Motor neuron (in vitro differentiated cells): ENCODE measurements at regions not wholly inside any gene's neighbourhood (a gene's known extent, or its start where the extent isn't known, plus 50 kb on each side); places are given as distances from the start of the nearest gene placed in this dataset.
"Not testable (repeated sequence)": the region's sequence is repeated elsewhere in the genome, so short reads cannot be mapped to it uniquely, and the experiment has no call there.

Experiments used
- ATAC-seq, 8 experiments: fragments of 200-7000 bp; cut with Tn5 transposase; replicated peaks in 6 of 8; 2 replicates each; pipeline ENCODE4 v1.8.0; 2021; ENCODE audit warnings: mild to moderate bottlenecking in 8 of 8, moderate library complexity in 8 of 8
- H3K27ac ChIP-seq, 2 donors: fragments of 250-450 bp; sonication (Bioruptor Pico); 2 replicates each; pipeline ENCODE4 v1.9.0; 2021; ENCODE audit warnings: antibody characterized with exemption in 2 of 2, mild to moderate bottlenecking in 2 of 2, moderate library complexity in 1 of 2
- H3K4me1 ChIP-seq, 2 donors: fragments of 250-450 bp; sonication (Bioruptor Pico); replicated peaks in 1 of 2; 2 replicates each; pipeline ENCODE4 v1.6.1; 2021; ENCODE audit warnings: antibody characterized with exemption in 2 of 2, mild to moderate bottlenecking in 2 of 2, moderate library complexity in 1 of 2
- H3K4me3 ChIP-seq, 5 donors: fragments of 250-450 bp; sonication (Bioruptor Pico); 2 replicates each; pipeline ENCODE4 v1.9.0; 2021; ENCODE audit warnings: antibody characterized with exemption in 5 of 5, mild to moderate bottlenecking in 5 of 5, moderate library complexity in 4 of 5
- WGBS, 10 experiments: fragments of 450-650 bp; shearing (Covaris generic); methylation state at CpG; one replicate each; pipeline ENCODE4 v1.0.0; 2022; 5-methylcytosine and 5-hydroxymethylcytosine counted together
- in situ Hi-C, 9 experiments: fragments of 400-800 bp; cut with MboI; loops; one replicate each; pipeline ENCODE4 v1.15.0; 2021; ENCODE audit warnings: low sequenced_read_pairs in 9 of 9, low pct_unique_long_range_greater_than_20kb in 2 of 9; ENCODE audit not compliant: unreplicated experiment in 9 of 9

DNA sequence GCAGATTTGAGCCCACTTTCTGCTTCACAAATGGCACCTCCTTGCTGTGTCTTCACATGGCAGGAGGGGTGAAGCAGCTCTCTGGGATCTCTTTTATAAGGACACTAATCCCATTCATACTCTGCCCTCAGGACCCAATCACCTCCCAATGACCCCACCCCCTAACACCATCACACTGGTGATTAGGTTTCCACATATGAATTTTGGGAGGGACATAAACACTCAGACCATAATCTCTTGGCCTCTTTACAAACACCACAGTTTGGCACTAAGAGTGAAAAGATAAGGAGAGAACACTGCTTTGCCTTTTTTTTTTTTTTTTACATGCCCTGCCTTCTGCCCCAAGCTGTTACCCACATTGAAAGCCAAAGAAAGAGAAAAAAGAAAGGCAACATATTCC, 166.2 kb upstream of the NFIA start:
- H3K27ac ChIP-seq = no peak overlapping the region
- peak in 1 of 8 experiments; percentile 36 for ATAC-seq
- H3K4me3 ChIP-seq = no peak overlapping the region
- in situ Hi-C loops = no loop called here
- peaks cover 0 to 4% of the 10 kb centered on the region in 2 donors for H3K4me1 ChIP-seq

DNA sequence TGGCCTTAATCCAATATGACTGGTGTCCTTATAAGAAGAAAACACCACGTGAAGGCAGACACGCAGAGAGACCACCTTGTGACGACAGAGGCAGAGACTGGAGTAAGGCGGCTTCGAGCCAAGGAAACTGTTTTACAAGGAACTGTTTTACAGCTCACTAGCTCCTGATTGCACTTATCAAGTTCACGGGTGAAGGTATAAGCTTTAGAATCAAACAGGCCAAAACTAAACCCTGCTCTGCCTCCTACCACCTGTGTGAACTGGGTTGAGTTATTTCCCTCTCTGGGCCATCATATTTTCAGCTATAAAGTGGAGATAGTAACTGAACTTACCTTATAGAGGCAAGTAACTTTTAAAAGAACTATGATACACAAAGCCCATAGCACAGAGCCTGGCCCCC, 166.9 kb upstream of the NFIA start:
- Histone ChIP-seq H3K27ac (no peak overlapping the region), H3K4me1 (peaks cover 0 to 4% of the 10 kb centered on the region in 2 donors), H3K4me3 (no peak overlapping the region)
- WGBS, 10 experiments = 69 to 100% (median 84%) methylated on average over 1 to 6 of the region's 6 CpGs; no CpG with 5 or more reads in 1 of the 10 experiments
- in situ Hi-C loops = no loop called here
- no peak for ATAC-seq

DNA sequence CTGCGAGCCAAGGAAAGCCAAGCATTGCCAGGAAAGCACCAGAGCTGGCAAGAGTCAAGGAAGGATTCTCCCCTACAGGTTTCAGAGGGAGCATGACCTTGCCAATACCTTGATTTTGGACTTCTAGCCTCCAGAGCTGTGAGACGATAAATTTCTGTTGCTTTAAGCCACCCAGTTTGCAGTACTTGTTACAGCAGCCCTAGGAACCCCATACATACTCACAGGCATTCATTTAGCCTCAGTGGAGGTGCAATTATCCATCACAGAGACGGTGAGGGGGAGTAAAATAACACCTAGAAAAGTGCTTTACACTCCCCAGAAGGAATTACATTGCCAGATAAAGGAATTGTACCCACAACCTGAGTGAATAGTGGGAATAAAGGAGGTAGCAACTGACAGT, 167.4 kb upstream of the NFIA start:
- 20 to 81% (median 73%) methylated on average over 1 to 3 of the region's 3 CpGs; no CpG with 5 or more reads in 2 of the 10 experiments for WGBS, 10 experiments

DNA sequence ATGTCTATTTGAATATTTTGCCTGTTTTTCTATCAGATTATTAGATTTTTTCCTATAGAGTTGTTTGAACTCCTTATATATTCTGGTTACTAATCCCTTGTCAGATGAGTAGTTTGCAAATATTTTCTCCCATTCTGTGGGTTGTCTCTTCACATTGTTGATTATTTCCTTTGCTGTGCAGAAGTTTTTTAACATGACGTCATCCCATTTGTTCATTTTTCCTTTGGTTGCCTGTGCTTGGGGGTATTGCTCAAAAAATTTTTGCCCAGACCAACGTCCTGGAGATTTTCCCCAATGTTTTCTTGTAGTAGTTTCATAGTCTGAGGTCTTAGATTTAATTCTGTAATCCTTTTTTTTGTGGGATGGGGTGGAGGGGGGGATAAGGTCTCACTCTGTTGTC, 168.7 kb upstream of the NFIA start:
- H3K27ac ChIP-seq, in situ Hi-C loops, H3K4me1 ChIP-seq, ATAC-seq, H3K4me3 ChIP-seq: not testable (repeated sequence)
- 8 to 92% (median 75%) methylated on average over 1 to 2 of the region's 2 CpGs; no CpG with 5 or more reads in 1 of the 10 experiments for WGBS, 10 experiments

More for the DNA sequence above, 167.4 kb upstream of the NFIA start:
- no peak for ATAC-seq
- Histone ChIP-seq H3K27ac (no peak overlapping the region), H3K4me1 (peaks cover 0 to 4% of the 10 kb centered on the region in 2 donors), H3K4me3 (no peak overlapping the region)
- in situ Hi-C loops = no loop called here

DNA sequence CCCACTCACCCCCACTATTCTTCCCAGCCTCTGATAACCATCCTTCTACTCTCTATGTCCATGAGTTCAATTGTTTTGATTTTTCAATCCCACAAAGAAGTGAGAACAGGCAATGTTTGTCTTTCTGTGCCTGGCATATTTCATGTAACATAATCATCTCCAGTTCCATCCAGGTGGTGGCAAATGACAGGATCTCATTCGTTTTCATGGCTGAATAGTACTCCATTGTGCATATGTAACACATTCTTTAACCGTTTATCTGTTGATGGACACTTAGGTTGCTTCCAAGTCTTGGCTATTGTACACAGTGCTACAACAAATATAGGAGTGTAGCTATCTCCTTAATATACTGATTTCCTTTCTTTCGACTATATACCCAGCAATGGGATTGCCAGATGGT, 169.3 kb upstream of the NFIA start:
- no peak overlapping the region for H3K4me3 ChIP-seq
- 26 to 91% (median 83%) methylated on average over 2 to 3 of the region's 3 CpGs; no CpG with 5 or more reads in 2 of the 10 experiments for WGBS, 10 experiments
- in situ Hi-C loops = no loop called here
- no peak for ATAC-seq
- H3K4me1 ChIP-seq = peaks cover 0 to 4% of the 10 kb centered on the region in 2 donors
- no peak overlapping the region for H3K27ac ChIP-seq

DNA sequence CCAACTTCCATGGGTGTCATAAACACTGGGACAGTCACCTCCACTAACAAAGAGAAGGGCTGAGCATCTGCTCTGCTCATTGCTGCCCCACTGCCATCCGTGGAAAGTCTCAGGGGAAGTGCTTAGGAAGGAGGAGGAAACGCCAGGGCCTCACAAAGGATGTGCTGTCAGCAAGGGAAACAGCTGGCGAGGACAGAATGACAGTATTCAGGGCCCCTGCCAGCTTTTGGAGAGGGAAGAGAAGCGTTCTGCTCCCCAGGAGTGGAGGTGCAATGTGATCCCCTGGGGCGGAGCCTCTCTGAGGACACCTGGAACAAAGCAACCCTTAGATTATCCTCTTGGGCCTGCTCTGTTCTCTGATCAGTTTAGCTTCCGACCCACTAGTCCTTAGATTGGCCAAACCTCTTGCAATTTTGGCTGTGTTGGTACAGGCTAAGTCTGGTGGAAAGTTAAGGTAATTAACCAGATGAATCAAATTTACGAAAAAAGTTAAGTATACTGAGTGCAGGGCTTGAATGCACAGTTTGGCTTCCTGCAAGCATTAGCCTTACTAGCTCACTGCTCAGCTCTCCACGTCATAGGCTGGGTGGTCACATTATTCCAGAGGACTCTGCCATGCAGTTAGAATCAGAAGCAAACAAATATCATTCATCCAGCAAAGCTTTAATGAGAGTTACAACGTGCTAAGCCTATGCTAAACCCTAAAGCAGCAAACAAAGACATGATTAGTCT, 170.2 kb upstream of the NFIA start:
- Histone ChIP-seq H3K4me3 (no peak overlapping the region), H3K27ac (no peak overlapping the region), H3K4me1 (peaks cover 0 to 4% of the 10 kb centered on the region in 2 donors)
- in situ Hi-C loops = no loop called here
- ATAC-seq = peak in 2 of 8 experiments; percentile 19 to 22
- WGBS, 10 experiments = 11 to 66% (median 50%) methylated on average over 1 to 9 of the region's 9 CpGs; no CpG with 5 or more reads in 1 of the 10 experiments

DNA sequence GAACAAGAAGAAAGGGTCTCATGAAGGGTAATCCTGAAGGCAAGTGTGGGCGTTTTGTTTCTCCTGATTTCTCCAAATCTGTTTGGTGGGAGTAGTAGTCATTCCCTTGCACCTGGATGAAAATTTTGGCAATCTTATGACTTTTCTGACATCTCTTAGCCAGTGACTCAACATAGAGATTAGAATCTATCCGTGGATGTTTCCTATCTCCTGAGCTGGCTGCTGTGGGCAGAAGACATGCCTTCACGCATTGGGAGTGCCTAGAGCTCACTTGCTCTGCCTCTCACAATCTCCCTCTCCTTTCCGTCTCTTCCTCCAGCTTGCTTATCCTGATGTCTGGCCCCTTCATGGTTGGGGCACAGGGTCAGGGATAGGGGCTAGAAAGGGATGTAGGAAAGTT, 174.2 kb upstream of the NFIA start:
- no peak overlapping the region for H3K27ac ChIP-seq
- in situ Hi-C loops = no loop called here
- no peak overlapping the region for H3K4me3 ChIP-seq
- no peak for ATAC-seq
- H3K4me1 ChIP-seq = peaks cover 0 to 8% of the 10 kb centered on the region in 2 donors
- WGBS, 10 experiments = 0 to 93% (median 62%) methylated on average over 1 to 4 of the region's 4 CpGs; no CpG with 5 or more reads in 3 of the 10 experiments

DNA sequence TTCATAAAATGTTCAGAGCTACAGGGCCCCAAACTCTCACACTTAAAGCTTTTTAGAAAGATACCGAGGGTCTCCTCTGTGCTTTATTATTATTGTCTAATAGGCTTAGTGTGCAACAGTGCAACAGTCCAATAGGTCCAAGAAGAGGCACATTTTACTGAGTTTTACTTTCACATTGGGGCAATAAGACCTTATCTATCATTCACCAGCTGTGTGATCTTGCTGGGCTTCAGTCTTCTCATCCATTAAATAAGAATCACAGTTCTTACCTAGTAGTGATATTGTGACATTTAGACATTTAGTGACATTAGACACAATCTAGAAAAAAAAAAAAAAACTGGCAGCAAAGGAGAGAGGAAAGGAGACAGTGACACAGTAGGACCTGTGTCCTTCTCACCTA, 175.8 kb upstream of the NFIA start:
- in situ Hi-C loops = no loop called here
- 50 to 100% (median 93%) methylated on average over 1 of the region's 1 CpG; no CpG with 5 or more reads in 1 of the 10 experiments for WGBS, 10 experiments
- Histone ChIP-seq H3K4me3 (no peak overlapping the region), H3K27ac (no peak overlapping the region), H3K4me1 (peaks cover 0 to 4% of the 10 kb centered on the region in 2 donors)
- ATAC-seq = no peak

DNA sequence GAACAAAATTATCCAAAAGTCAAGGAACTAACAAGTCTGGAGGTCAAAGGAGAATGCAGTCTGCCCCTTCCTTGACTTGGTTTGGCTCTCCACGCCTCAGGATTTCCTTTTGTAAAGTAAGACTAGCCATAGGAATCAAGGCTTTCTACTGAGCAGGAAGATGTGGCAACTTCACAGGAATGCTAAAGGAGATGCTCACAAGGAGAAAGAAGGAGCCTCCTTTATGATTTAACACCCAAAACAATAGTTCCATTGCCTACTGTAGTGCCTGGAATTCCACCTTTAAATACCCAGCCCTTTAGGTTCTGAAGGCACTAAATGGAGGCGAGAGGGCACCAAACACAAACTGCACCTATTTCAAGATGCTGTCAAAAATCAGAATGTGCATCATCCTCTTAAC, 176.3 kb upstream of the NFIA start:
- 60 to 100% (median 88%) methylated on average over 1 to 2 of the region's 2 CpGs; no CpG with 5 or more reads in 2 of the 10 experiments for WGBS, 10 experiments
- Histone ChIP-seq H3K4me1 (peaks cover 0 to 4% of the 10 kb centered on the region in 2 donors), H3K4me3 (no peak overlapping the region), H3K27ac (no peak overlapping the region)
- no peak for ATAC-seq
- in situ Hi-C loops = no loop called here

DNA sequence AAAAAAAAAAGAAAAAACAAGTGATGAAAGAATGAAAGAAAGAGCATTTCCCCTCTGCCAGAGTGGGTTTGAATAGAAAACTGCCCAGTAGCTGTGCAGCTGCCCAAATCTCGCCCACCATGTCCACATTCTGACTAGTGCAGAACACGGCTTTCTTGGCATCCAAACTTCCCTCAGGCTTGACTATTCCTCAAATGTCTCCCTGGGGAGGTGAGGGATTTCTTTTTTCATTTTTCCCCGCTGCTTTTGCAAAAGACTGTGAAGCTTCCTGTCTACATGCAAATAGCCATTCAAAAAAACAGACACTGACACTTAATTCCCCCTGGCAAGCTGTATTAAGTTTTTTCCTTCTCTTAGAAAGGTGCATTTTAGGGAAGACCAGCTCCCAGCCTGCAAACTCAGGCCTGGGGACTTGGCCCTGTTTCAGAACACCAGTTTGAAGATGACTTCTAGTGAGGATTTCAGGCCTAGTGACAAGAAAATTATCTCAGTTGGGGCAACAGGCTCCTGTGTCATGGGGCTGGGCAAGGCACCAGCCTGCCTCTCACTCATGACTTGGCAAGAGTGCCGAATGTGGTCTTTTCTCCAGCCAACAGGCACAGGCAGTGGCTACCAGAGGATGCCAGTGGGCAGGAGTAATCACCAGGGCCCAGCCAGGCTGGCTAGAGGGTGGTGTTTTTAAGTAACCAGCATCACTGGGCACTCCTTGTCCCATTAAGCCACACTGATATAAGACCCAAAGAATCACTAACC, 178.1 kb upstream of the NFIA start:
- peak in 2 of 8 experiments; percentile 12 to 25 for ATAC-seq
- Histone ChIP-seq H3K27ac (no peak overlapping the region), H3K4me1 (peaks cover 0 to 4% of the 10 kb centered on the region in 2 donors), H3K4me3 (no peak overlapping the region)
- in situ Hi-C loops = no loop called here
- 0 to 100% (median 58%) methylated on average over 1 to 4 of the region's 4 CpGs; no CpG with 5 or more reads in 1 of the 10 experiments for WGBS, 10 experiments

DNA sequence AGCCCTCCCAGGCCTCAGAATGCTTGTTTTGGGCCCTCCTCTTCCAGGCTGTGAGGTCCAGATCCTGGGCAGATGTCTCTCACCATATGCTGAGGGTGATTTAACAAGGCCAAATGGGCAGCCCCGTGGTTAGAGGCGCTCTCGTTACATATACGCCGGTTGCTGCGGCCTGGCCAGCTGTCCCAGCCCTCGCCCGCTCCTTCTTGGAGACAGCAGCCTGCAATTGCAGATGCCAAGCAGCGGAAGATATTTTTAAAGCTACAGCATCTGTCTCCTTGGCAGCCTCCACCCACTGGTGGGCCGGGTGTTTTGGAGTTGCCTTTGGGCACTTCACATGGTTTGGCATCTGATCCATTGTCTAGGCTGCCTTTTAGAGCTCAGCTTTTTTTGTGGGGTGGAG, 178.8 kb upstream of the NFIA start:
- no peak overlapping the region for H3K27ac ChIP-seq
- in situ Hi-C loops = no loop called here
- ATAC-seq = peak in 6 of 8 experiments; percentile 34 to 94 (median 88)
- peaks cover 0 to 4% of the 10 kb centered on the region in 2 donors for H3K4me1 ChIP-seq
- 0 to 57% (median 23%) methylated on average over 1 to 10 of the region's 10 CpGs; no CpG with 5 or more reads in 4 of the 10 experiments for WGBS, 10 experiments
- H3K4me3 ChIP-seq = no peak overlapping the region

DNA sequence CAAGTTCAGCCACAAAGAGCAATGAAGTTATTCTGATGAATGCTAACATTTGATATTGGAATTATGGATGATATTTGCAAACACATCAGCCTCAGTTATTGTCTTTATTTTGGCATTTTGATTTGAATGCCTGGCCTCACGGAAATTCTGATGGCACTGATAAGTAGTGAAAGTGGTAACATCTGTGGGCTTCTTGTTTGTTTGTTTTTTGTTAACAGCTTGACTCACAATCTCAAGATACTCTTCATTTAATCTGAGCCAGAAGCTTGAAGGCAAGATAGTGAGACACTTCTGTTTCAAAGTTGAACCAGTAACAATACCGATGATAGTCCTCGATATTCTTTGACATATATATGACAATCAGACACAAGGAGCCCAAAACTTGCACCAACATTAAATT, 182.9 kb upstream of the NFIA start:
- H3K4me1 ChIP-seq = peaks cover 9 to 13% of the 10 kb centered on the region in 2 donors
- no peak overlapping the region for H3K27ac ChIP-seq
- no peak overlapping the region for H3K4me3 ChIP-seq
- no peak for ATAC-seq
- 0 to 100% (median 98%) methylated on average over 1 to 3 of the region's 3 CpGs; no CpG with 5 or more reads in 1 of the 10 experiments for WGBS, 10 experiments
- in situ Hi-C loops = no loop called here

DNA sequence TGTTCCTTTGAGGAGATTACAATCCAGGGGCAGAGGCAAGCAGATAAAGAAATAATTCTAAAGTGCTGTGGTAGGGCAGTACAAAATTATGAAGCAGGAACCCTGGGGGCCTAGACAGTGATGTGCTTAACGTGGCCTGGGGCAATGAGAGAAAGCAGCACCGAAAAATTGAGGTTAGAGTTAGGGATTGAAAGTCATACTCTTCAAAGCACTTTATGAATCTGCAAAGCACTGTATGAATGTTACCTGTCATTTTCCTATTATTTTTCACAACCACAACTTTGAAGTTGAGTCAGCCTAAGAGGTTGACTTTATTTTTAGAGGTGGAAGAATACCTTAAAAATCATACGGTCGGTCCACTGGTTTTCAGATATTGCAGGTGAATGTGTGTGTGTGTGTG, 183.4 kb upstream of the NFIA start:
- Histone ChIP-seq H3K4me1 (peaks cover 13 to 18% of the 10 kb centered on the region in 2 donors), H3K27ac (no peak overlapping the region), H3K4me3 (no peak overlapping the region)
- ATAC-seq = no peak
- in situ Hi-C loops = no loop called here
- 20 to 100% (median 89%) methylated on average over 1 to 4 of the region's 4 CpGs; no CpG with 5 or more reads in 2 of the 10 experiments for WGBS, 10 experiments
